Activated naive CD4-positive, alpha-beta T cell treated with anti-CD3 and anti-CD28 coated beads for 36 hours (primary cell): ENCODE measurements at regions not wholly inside any gene's neighbourhood (a gene's known extent, or its start where the extent isn't known, plus 50 kb on each side); places are given as distances from the start of the nearest gene placed in this dataset.

Source experiments
- CTCF ChIA-PET: fragments of 350-600 bp; sonication (Branson Sonifier 250); formaldehyde crosslinking; loops from one replicate; lab custom pipeline; 2021; ENCODE audit warnings: antibody characterized with exemption; lab: Charles Lee
- DNase-seq: peaks from one replicate; pipeline ENCODE4 v3.0.0-alpha.2; 2020
- H3K27ac Mint-ChIP-seq: one replicate; pipeline ENCODE4 v1.8.0; 2021; ENCODE audit warnings: mild to moderate bottlenecking, mixed read lengths
- H3K27me3 Mint-ChIP-seq: one replicate; pipeline ENCODE4 v1.8.0; 2021; ENCODE audit warnings: low read depth, mixed read lengths
- H3K36me3 Mint-ChIP-seq: one replicate; pipeline ENCODE4 v1.8.0; 2021; ENCODE audit warnings: low read depth, mixed read lengths
- H3K4me1 Mint-ChIP-seq: one replicate; pipeline ENCODE4 v1.8.0; 2021; ENCODE audit warnings: low read depth, mixed read lengths
- H3K4me3 Mint-ChIP-seq: one replicate; pipeline ENCODE4 v1.8.0; 2021; ENCODE audit warnings: mild to moderate bottlenecking, moderate library complexity, mixed read lengths
- H3K9me3 Mint-ChIP-seq: one replicate; pipeline ENCODE4 v1.8.0; 2021; ENCODE audit warnings: mixed read lengths
- intact Hi-C: fragments of 100-400 bp; cut with micrococcal nuclease; formaldehyde crosslinking; loops from one replicate; pipeline ENCODE4 v1.15.1; 2023

- peaks cover 2% of the 10 kb centered on the region for H3K4me1 Mint-ChIP-seq
- H3K27ac Mint-ChIP-seq: no peak overlapping the region
- H3K36me3 Mint-ChIP-seq: no peaks in the 10 kb centered on the region
- no peak for DNase-seq
- intact Hi-C loops: no loop called here
- H3K27me3 Mint-ChIP-seq: no peaks in the 10 kb centered on the region
- no peaks in the 10 kb centered on the region for H3K9me3 Mint-ChIP-seq
- CTCF ChIA-PET: no interaction called here
- no peak overlapping the region for H3K4me3 Mint-ChIP-seq
Measured at GRCh38 chr13:109575821-109576220, 210.6 kb downstream of the IRS2 start.

- intact Hi-C loops: loop anchor here (5.0 kb wide), 1 partner anchor 205 kb away; no protein-coding TSS in a partner anchor
- CTCF ChIA-PET: interaction anchor here (0.7 kb wide), 1 partner anchor 115 kb away, joined by 3 read pairs; no protein-coding TSS in a partner anchor
- H3K27ac Mint-ChIP-seq: no peak overlapping the region
- peaks cover 11% of the 10 kb centered on the region for H3K4me1 Mint-ChIP-seq
- H3K27me3 Mint-ChIP-seq: no peaks in the 10 kb centered on the region
- H3K36me3 Mint-ChIP-seq: no peaks in the 10 kb centered on the region
- no peaks in the 10 kb centered on the region for H3K9me3 Mint-ChIP-seq
- no peak for DNase-seq
- no peak overlapping the region for H3K4me3 Mint-ChIP-seq
Measured at GRCh38 chr13:109572389-109572788, 214.0 kb downstream of the IRS2 start.

GRCh38 chr13:109569958-109570711 is 216.2 kb downstream of the IRS2 start:
- no peak overlapping the region for H3K4me3 Mint-ChIP-seq
- no peak overlapping the region for H3K27ac Mint-ChIP-seq
- H3K9me3 Mint-ChIP-seq: no peaks in the 10 kb centered on the region
- H3K4me1 Mint-ChIP-seq: peaks cover 11% of the 10 kb centered on the region
- peak; percentile 67 for DNase-seq
- H3K27me3 Mint-ChIP-seq: no peaks in the 10 kb centered on the region
- CTCF ChIA-PET: no interaction called here
- intact Hi-C loops: loop anchor here (2.0 to 5.0 kb wide), 2 partner anchors 207 to 407 kb away; no protein-coding TSS in a partner anchor
- no peaks in the 10 kb centered on the region for H3K36me3 Mint-ChIP-seq

GRCh38 chr13:109568339-109568818 is 218.0 kb downstream of the IRS2 start:
- DNase-seq: no peak
- Mint-ChIP-seq H3K27me3 (no peaks in the 10 kb centered on the region), H3K4me3 (no peak overlapping the region), H3K4me1 (peaks cover 11% of the 10 kb centered on the region), H3K27ac (no peak overlapping the region), H3K36me3 (no peaks in the 10 kb centered on the region), H3K9me3 (no peaks in the 10 kb centered on the region)
- CTCF ChIA-PET: no interaction called here
- intact Hi-C loops: no loop called here

GRCh38 chr13:109567315-109567714 is 219.1 kb downstream of the IRS2 start:
- no peak for DNase-seq
- Mint-ChIP-seq H3K36me3 (no peaks in the 10 kb centered on the region), H3K4me1 (peaks cover 11% of the 10 kb centered on the region), H3K27me3 (no peaks in the 10 kb centered on the region), H3K9me3 (no peaks in the 10 kb centered on the region), H3K4me3 (no peak overlapping the region), H3K27ac (no peak overlapping the region)
- CTCF ChIA-PET: no interaction called here
- intact Hi-C loops: no loop called here

GRCh38 chr13:109565877-109566276 is 220.5 kb downstream of the IRS2 start:
- intact Hi-C loops: no loop called here
- peaks cover 1% of the 10 kb centered on the region for H3K9me3 Mint-ChIP-seq
- no peaks in the 10 kb centered on the region for H3K36me3 Mint-ChIP-seq
- CTCF ChIA-PET: no interaction called here
- peaks cover 10% of the 10 kb centered on the region for H3K4me1 Mint-ChIP-seq
- no peak overlapping the region for H3K4me3 Mint-ChIP-seq
- no peak for DNase-seq
- H3K27ac Mint-ChIP-seq: no peak overlapping the region
- no peaks in the 10 kb centered on the region for H3K27me3 Mint-ChIP-seq

- no peaks in the 10 kb centered on the region for H3K27me3 Mint-ChIP-seq
- CTCF ChIA-PET: no interaction called here
- no peaks in the 10 kb centered on the region for H3K9me3 Mint-ChIP-seq
- no peaks in the 10 kb centered on the region for H3K36me3 Mint-ChIP-seq
- intact Hi-C loops: no loop called here
- DNase-seq: no peak
- H3K4me1 Mint-ChIP-seq: peaks cover 8% of the 10 kb centered on the region
- H3K27ac Mint-ChIP-seq: no peak overlapping the region
- H3K4me3 Mint-ChIP-seq: no peak overlapping the region
Measured at GRCh38 chr13:109548374-109548773, 238.0 kb downstream of the IRS2 start.

- no peak for DNase-seq
- Mint-ChIP-seq H3K4me3 (no peak overlapping the region), H3K4me1 (peaks cover 11% of the 10 kb centered on the region), H3K27me3 (no peaks in the 10 kb centered on the region), H3K9me3 (no peaks in the 10 kb centered on the region), H3K27ac (no peak overlapping the region), H3K36me3 (no peaks in the 10 kb centered on the region)
- CTCF ChIA-PET: no interaction called here
- intact Hi-C loops: no loop called here
Measured at GRCh38 chr13:109547942-109548341, 238.4 kb downstream of the IRS2 start.

GRCh38 chr13:109545931-109546330 is 240.5 kb downstream of the IRS2 start:
- H3K27ac Mint-ChIP-seq: no peak overlapping the region
- no peak overlapping the region for H3K4me3 Mint-ChIP-seq
- CTCF ChIA-PET: interaction anchor here (0.7 kb wide), 1 partner anchor 454 kb away, joined by 3 read pairs; no protein-coding TSS in a partner anchor

GRCh38 chr13:109541081-109541480 is 245.3 kb downstream of the IRS2 start:
- Mint-ChIP-seq H3K27ac (no peak overlapping the region), H3K4me1 (peaks cover 11% of the 10 kb centered on the region), H3K36me3 (no peaks in the 10 kb centered on the region), H3K27me3 (peaks cover 4% of the 10 kb centered on the region), H3K9me3 (no peaks in the 10 kb centered on the region), H3K4me3 (no peak overlapping the region)
- intact Hi-C loops: no loop called here
- CTCF ChIA-PET: no interaction called here
- DNase-seq: no peak

More at GRCh38 chr13:109545931-109546330, 240.5 kb downstream of the IRS2 start:
- H3K36me3 Mint-ChIP-seq: no peaks in the 10 kb centered on the region
- intact Hi-C loops: no loop called here
- no peaks in the 10 kb centered on the region for H3K9me3 Mint-ChIP-seq
- peaks cover 11% of the 10 kb centered on the region for H3K4me1 Mint-ChIP-seq
- DNase-seq: no peak
- no peaks in the 10 kb centered on the region for H3K27me3 Mint-ChIP-seq

GRCh38 chr13:109537584-109537983 is 248.8 kb downstream of the IRS2 start:
- Mint-ChIP-seq H3K9me3 (no peaks in the 10 kb centered on the region), H3K4me1 (no peaks in the 10 kb centered on the region), H3K4me3 (no peak overlapping the region), H3K27me3 (peaks cover 4% of the 10 kb centered on the region), H3K36me3 (no peaks in the 10 kb centered on the region), H3K27ac (no peak overlapping the region)
- no peak for DNase-seq
- CTCF ChIA-PET: no interaction called here
- intact Hi-C loops: no loop called here

- H3K27me3 Mint-ChIP-seq: peaks cover 3% of the 10 kb centered on the region
- H3K4me1 Mint-ChIP-seq: no peaks in the 10 kb centered on the region
- H3K4me3 Mint-ChIP-seq: no peak overlapping the region
- H3K9me3 Mint-ChIP-seq: no peaks in the 10 kb centered on the region
- no peaks in the 10 kb centered on the region for H3K36me3 Mint-ChIP-seq
- H3K27ac Mint-ChIP-seq: no peak overlapping the region
- CTCF ChIA-PET: no interaction called here
- intact Hi-C loops: no loop called here
- no peak for DNase-seq
Measured at GRCh38 chr13:109533350-109533749, 253.0 kb downstream of the IRS2 start.

GRCh38 chr13:109529964-109530363 is 256.4 kb downstream of the IRS2 start:
- Mint-ChIP-seq H3K4me1 (no peaks in the 10 kb centered on the region), H3K27ac (no peak overlapping the region), H3K36me3 (no peaks in the 10 kb centered on the region), H3K27me3 (peaks cover 11% of the 10 kb centered on the region), H3K9me3 (no peaks in the 10 kb centered on the region), H3K4me3 (no peak overlapping the region)
- no peak for DNase-seq
- CTCF ChIA-PET: no interaction called here
- intact Hi-C loops: no loop called here
